H9 (cell line): ENCODE measurements at regions not wholly inside any gene's neighbourhood (a gene's known extent, or its start where the extent isn't known, plus 50 kb on each side); places are given as distances from the start of the nearest gene placed in this dataset.

ENCODE experiments used
- DNase-seq: peaks from one replicate; pipeline ENCODE4 v3.0.0-alpha.2; 2017
- H2AFZ ChIP-seq: one replicate; pipeline ENCODE4 v1.6.1; 2013; ENCODE audit warnings: mild to moderate bottlenecking, low read length, control low read depth, moderate library complexity
- H2AK5ac ChIP-seq: 2 replicates; pipeline ENCODE4 v1.6.1; 2013; ENCODE audit warnings: low read length, control low read depth, mixed read lengths; ENCODE audit not compliant: insufficient read length
- H2BK120ac ChIP-seq: one replicate; pipeline ENCODE4 v1.6.1; 2013; ENCODE audit warnings: low read depth, mild to moderate bottlenecking, low read length, control low read depth, inconsistent platforms; ENCODE audit not compliant: poor library complexity, severe bottlenecking
- H2BK12ac ChIP-seq: 2 replicates; pipeline ENCODE4 v1.6.1; 2013; ENCODE audit warnings: low read length, control low read depth, mixed read lengths, low read depth; ENCODE audit not compliant: insufficient read length
- H2BK15ac ChIP-seq: 2 replicates; pipeline ENCODE4 v1.6.1; 2013; ENCODE audit warnings: low read depth, low read length, control low read depth
- H2BK20ac ChIP-seq: one replicate; pipeline ENCODE4 v1.6.1; 2013; ENCODE audit warnings: low read depth, mild to moderate bottlenecking, low read length, control low read depth, inconsistent platforms; ENCODE audit not compliant: poor library complexity, severe bottlenecking
- H2BK5ac ChIP-seq: 2 replicates; pipeline ENCODE4 v1.6.1; 2013; ENCODE audit warnings: low read length, control low read depth, mixed read lengths; ENCODE audit not compliant: insufficient read length
- H3K14ac ChIP-seq: 2 replicates; pipeline ENCODE4 v1.6.1; 2013; ENCODE audit warnings: low read length, control low read depth; ENCODE audit not compliant: insufficient read depth
- H3K18ac ChIP-seq: 2 replicates; pipeline ENCODE4 v1.6.1; 2013; ENCODE audit warnings: low read depth, mild to moderate bottlenecking, mixed read lengths, low read length, control low read depth; ENCODE audit not compliant: insufficient read length
- H3K23ac ChIP-seq: 2 replicates; pipeline ENCODE4 v1.6.1; 2013; ENCODE audit warnings: low read length, control low read depth, mixed read lengths, low read depth; ENCODE audit not compliant: insufficient read length
- H3K23me2 ChIP-seq: 2 replicates; pipeline ENCODE4 v1.6.1; 2013; ENCODE audit warnings: low read depth, mild to moderate bottlenecking, mixed read lengths, low read length, control low read depth; ENCODE audit not compliant: insufficient read length, poor library complexity, severe bottlenecking
- H3K27ac ChIP-seq: 2 replicates; pipeline ENCODE4 v1.5.1; 2013; ENCODE audit warnings: low read length, control low read depth, mixed read lengths, low read depth; ENCODE audit not compliant: insufficient read length
- H3K27me3 ChIP-seq: 2 replicates; pipeline ENCODE4 v1.6.1; 2013; ENCODE audit warnings: low read length, control low read depth, inconsistent platforms; ENCODE audit not compliant: insufficient read depth
- H3K4ac ChIP-seq: 2 replicates; pipeline ENCODE4 v1.6.1; 2013; ENCODE audit warnings: low read depth, mild to moderate bottlenecking, control low read depth, inconsistent platforms, low read length, moderate library complexity
- H3K4me1 ChIP-seq: 2 replicates; pipeline ENCODE4 v1.6.1; 2013; ENCODE audit warnings: low read length, control low read depth, inconsistent platforms; ENCODE audit not compliant: insufficient read depth
- H3K4me2 ChIP-seq: 2 replicates; pipeline ENCODE4 v1.6.1; 2013; ENCODE audit warnings: low read length, control low read depth, mixed read lengths; ENCODE audit not compliant: insufficient read length, insufficient read depth
- H3K56ac ChIP-seq: 2 replicates; pipeline ENCODE4 v1.6.1; 2013; ENCODE audit warnings: low read depth, mild to moderate bottlenecking, mixed read lengths, low read length, control low read depth; ENCODE audit not compliant: insufficient read length
- H3K79me1 ChIP-seq: 2 replicates; pipeline ENCODE4 v1.6.1; 2013; ENCODE audit warnings: low read depth, mild to moderate bottlenecking, moderate library complexity, low read length, control low read depth, inconsistent platforms; ENCODE audit not compliant: insufficient read depth, poor library complexity, severe bottlenecking
- H3K79me2 ChIP-seq: 2 replicates; pipeline ENCODE4 v1.6.1; 2013; ENCODE audit warnings: low read length, control low read depth, inconsistent platforms; ENCODE audit not compliant: insufficient read depth
- H3K9ac ChIP-seq: 2 replicates; pipeline ENCODE4 v1.6.1; 2013; ENCODE audit warnings: low read length, control low read depth, mixed read lengths; ENCODE audit not compliant: insufficient read length; ENCODE audit errors: extremely low read depth
- H3K9me3 ChIP-seq: one replicate; pipeline ENCODE4 v1.6.1; 2013; ENCODE audit warnings: low read depth, low read length, inconsistent platforms; ENCODE audit not compliant: control insufficient read depth
- H3T11ph ChIP-seq: one replicate; pipeline ENCODE4 v1.6.1; 2013; ENCODE audit warnings: mild to moderate bottlenecking, low read length, control low read depth, inconsistent platforms
- H4K20me1 ChIP-seq: one replicate; pipeline ENCODE4 v1.6.1; 2013; ENCODE audit not compliant: control insufficient read depth, insufficient read length, insufficient read depth
- H4K5ac ChIP-seq: 2 replicates; pipeline ENCODE4 v1.6.1; 2013; ENCODE audit warnings: low read depth, mild to moderate bottlenecking, mixed read lengths, low read length, control low read depth; ENCODE audit not compliant: insufficient read length
- H4K8ac ChIP-seq: replicated peaks from 2 replicates; pipeline ENCODE4 v1.6.1; 2013; ENCODE audit warnings: low read length, control low read depth, mixed read lengths, low read depth; ENCODE audit not compliant: insufficient read length
- H4K91ac ChIP-seq: 2 replicates; pipeline ENCODE4 v1.6.1; 2013; ENCODE audit warnings: low read depth, mild to moderate bottlenecking, moderate library complexity, mixed read lengths, low read length, control low read depth; ENCODE audit not compliant: insufficient read length
- H3K27ac Mint-ChIP-seq, 3 experiments: 2 replicates in 2 of 3; 3 replicates in 1 of 3; pipeline ENCODE4 v1.8.0; 2020 to 2021; ENCODE audit warnings: mixed read lengths in 3 of 3, mild to moderate bottlenecking in 1 of 3, moderate library complexity in 1 of 3
- H3K27me3 Mint-ChIP-seq: 2 replicates; pipeline ENCODE4 v1.8.0; 2021; ENCODE audit warnings: low read depth, mild to moderate bottlenecking, moderate library complexity, mixed read lengths
- H3K36me3 Mint-ChIP-seq, 3 experiments: 2 replicates in 2 of 3; 3 replicates in 1 of 3; pipeline ENCODE4 v1.8.0; 2020 to 2021; ENCODE audit warnings: low read depth in 3 of 3, mixed read lengths in 3 of 3; ENCODE audit not compliant: insufficient read depth in 1 of 3
- H3K4me1 Mint-ChIP-seq, 2 experiments: 2 replicates each; pipeline ENCODE4 v1.8.0; 2020; ENCODE audit warnings: mixed read lengths in 2 of 2
- H3K4me3 Mint-ChIP-seq, 2 experiments: 2 replicates in 1 of 2; 3 replicates in 1 of 2; pipeline ENCODE4 v1.8.0; 2020 to 2021; ENCODE audit warnings: mild to moderate bottlenecking in 2 of 2, mixed read lengths in 2 of 2, moderate library complexity in 1 of 2
- H3K9me3 Mint-ChIP-seq, 2 experiments: 2 replicates in 1 of 2; 3 replicates in 1 of 2; pipeline ENCODE4 v1.8.0; 2020; ENCODE audit warnings: mild to moderate bottlenecking in 2 of 2, mixed read lengths in 2 of 2, moderate library complexity in 1 of 2
- CTCF ChIP-seq: fragments of 200-600 bp; sonication (generic); conservative IDR thresholded peaks from 3 replicates; pipeline ENCODE4 v1.8.0; 2021; ENCODE audit warnings: antibody characterized with exemption, mild to moderate bottlenecking
- WGBS: extraction: QIAGEN DNeasy Blood & Tissue Kit; methylation state at CpG from one replicate; pipeline ENCODE4 v1.1.7; 2013; ENCODE audit warnings: missing lambda C conversion rate, low lambda C conversion rate, mixed read lengths; ENCODE audit not compliant: insufficient read length; ENCODE audit errors: extremely low coverage; 5-methylcytosine and 5-hydroxymethylcytosine counted together

GRCh38 chr7:25579778-25580075, 351.4 kb upstream of the NPVF start:
- H3K27me3 Mint-ChIP-seq = peaks cover 26% of the 10 kb centered on the region
- H3K4me1 ChIP-seq = no peaks in the 10 kb centered on the region
- no peaks in the 10 kb centered on the region for H3K79me1 ChIP-seq
- no peaks in the 10 kb centered on the region for H3K9me3 ChIP-seq
- H3K4ac ChIP-seq = no peak overlapping the region
- no peaks in the 10 kb centered on the region for H3K27me3 ChIP-seq
- H3K9me3 Mint-ChIP-seq = no peaks in the 10 kb centered on the region
- H3K27ac Mint-ChIP-seq = no peak overlapping the region
- H3K14ac ChIP-seq = no peak overlapping the region
- H3T11ph ChIP-seq = no peak overlapping the region
- H3K36me3 Mint-ChIP-seq = no peaks in the 10 kb centered on the region
- no peaks in the 10 kb centered on the region for H3K23me2 ChIP-seq
- no peak overlapping the region for H4K91ac ChIP-seq
- H3K4me1 Mint-ChIP-seq = peaks cover 5 to 9% of the 10 kb centered on the region in 2 experiments
- H2BK20ac ChIP-seq = no peak overlapping the region
- no peaks in the 10 kb centered on the region for H4K20me1 ChIP-seq
- no peak overlapping the region for H3K27ac ChIP-seq
- no peak overlapping the region for H3K9ac ChIP-seq
- H3K79me2 ChIP-seq = no peaks in the 10 kb centered on the region
- H2AFZ ChIP-seq = no peak overlapping the region
- no peak for DNase-seq
- no peak overlapping the region for H3K18ac ChIP-seq
- WGBS = no CpG with 5 or more reads among the region's 4 CpGs
- no peak overlapping the region for H3K23ac ChIP-seq
- no peak overlapping the region for H2BK12ac ChIP-seq
- H2BK5ac ChIP-seq = no peak overlapping the region
- no peak overlapping the region for H3K4me3 Mint-ChIP-seq
- TF ChIP-seq CTCF = no peak
- H3K56ac ChIP-seq = no peak overlapping the region
- no peak overlapping the region for H2AK5ac ChIP-seq
- no peak overlapping the region for H2BK120ac ChIP-seq
- H4K8ac ChIP-seq = no peak overlapping the region
- H4K5ac ChIP-seq = no peak overlapping the region
- H3K4me2 ChIP-seq = no peak overlapping the region
- no peak overlapping the region for H2BK15ac ChIP-seq
